GM21529 (cell line): ENCODE measurements at regions not wholly inside any gene's neighbourhood (a gene's known extent, or its start where the extent isn't known, plus 50 kb on each side); places are given as distances from the start of the nearest gene placed in this dataset.
"Not testable (repeated sequence)": the region's sequence is repeated elsewhere in the genome, so short reads cannot be mapped to it uniquely, and the experiment has no call there.

Experiments used
- ATAC-seq: cut with Tn5 transposase; IDR thresholded peaks from one replicate; pipeline ENCODE4 v1.9.1; 2021; ENCODE audit not compliant: unreplicated experiment

- no peak for ATAC-seq
Measured at GRCh38 chr14:42994051-42994736, 1387.5 kb downstream of the LRFN5 start.

DNA sequence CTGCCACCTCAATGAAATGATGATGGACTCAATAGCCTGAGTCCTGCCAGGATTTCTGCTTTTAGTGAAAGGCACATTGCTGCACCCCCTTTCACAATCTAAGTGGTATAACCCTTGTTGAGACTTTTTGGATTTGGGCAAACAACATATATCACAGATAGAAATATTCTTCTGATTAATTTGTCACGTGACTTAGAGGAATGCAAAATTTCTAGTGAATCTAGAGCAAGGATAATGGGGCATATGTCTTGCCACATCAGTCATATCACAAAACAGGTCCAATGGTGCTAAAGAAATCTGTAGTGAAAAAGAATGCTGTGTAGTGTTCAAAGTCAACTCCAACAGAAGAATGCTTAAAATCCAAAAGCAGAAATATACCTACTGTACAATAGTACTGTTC lies 1386.3 kb downstream of the LRFN5 start:
- no peak for ATAC-seq

- ATAC-seq = no peak
Measured at GRCh38 chr14:42980419-42980818, 1373.7 kb downstream of the LRFN5 start.

GRCh38 chr14:42973171-42973570 lies 1366.5 kb downstream of the LRFN5 start:
- ATAC-seq = not testable (repeated sequence)

DNA sequence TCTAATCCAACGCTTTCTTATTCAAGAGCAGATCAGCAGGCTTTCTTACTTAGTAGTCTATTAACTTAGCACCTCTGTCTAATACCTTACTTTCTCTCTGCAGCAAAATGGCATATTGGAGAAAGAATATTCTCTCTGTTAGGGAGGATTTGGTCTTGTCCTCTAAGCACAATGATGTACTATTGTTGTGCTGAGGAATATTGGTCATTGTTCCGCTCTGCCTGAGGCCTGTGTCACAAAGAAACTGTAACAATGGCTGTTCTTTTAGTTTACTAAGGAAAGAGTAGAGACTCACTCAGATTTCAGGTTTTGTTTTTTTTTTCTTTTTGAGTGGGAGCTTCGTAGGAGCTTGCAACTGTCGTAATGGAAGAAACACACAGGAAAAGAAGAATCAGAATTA lies 1358.8 kb downstream of the LRFN5 start:
- ATAC-seq = no peak

DNA sequence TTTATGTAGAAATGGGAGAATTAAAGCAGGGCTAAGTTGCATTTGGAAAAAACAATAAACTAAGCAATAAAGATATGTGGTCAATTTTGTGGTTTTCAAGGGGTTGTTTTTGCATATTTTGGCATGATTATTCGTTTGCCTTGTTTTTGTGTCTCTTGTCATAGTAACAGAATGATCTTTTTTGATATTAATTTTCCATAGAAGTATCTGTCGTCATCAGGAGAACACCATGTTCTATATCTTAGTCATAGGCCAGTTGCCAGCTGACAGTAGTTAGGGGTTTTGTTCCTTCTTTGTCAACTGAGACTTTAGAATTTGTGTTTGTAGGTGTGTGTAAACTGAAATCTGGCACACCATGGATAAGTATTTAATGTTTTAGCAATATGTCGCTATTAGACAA lies 1354.8 kb downstream of the LRFN5 start:
- ATAC-seq = no peak

GRCh38 chr14:42950363-42950762 lies 1343.7 kb downstream of the LRFN5 start:
- ATAC-seq = no peak

DNA sequence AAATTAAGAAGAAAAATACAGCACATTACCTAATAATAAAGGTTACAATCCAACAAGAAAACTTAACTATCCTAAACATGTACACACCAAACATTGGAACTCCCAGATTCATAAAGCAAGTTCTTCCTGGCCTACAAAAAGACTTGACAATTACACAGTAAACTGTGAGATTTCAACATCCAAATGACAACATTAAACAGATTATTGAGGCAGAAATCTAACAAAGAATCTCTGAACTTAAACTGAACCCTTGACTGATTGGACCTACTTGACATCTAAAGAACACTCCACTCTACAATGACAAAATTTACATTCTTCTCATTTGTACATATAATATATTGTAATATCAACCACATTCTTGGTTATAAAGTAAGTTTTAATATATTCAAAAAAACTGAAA lies 1341.3 kb downstream of the LRFN5 start:
- no peak for ATAC-seq

- no peak for ATAC-seq
Measured at GRCh38 chr14:42944284-42944683, 1337.6 kb downstream of the LRFN5 start.

DNA sequence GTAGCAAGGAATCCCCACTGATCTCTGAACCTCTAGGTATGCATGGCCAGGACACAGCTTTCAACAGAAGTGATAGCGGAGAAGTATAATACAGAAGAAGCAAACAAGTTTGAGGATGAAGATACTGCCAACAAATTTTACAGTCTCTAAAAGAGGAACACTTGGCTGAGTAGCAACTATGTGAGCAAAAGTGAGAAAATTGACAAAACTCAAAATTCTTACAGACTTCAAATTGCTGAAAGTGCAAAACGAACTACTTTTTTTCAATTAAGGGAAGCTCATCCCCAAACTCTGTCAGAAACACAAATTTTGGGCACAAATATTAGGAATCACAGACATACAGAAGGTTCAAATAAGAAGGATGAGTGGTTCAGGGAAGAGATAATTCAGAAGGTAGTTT lies 1324.6 kb downstream of the LRFN5 start:
- no peak for ATAC-seq

- no peak for ATAC-seq
Measured at GRCh38 chr14:42929806-42930480, 1323.3 kb downstream of the LRFN5 start.

DNA sequence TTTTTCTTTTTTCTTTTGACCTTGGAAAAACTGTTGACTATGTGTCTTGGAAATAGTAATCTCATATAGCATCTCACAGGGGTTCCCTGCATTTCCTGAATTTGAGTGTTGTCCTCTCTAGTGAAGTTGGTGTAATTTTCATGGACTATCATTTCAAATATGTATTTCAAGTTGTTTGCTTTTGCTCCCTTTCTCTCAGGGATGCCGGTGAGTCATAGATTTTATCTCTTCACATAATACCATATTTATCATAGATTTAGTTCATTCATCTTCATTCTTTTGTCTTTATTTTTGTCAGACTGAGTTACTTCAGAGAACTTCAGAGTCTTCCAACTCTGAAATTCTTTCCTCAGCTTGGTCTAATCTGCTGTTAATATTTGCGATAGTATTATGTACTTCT lies 1320.6 kb downstream of the LRFN5 start:
- ATAC-seq = no peak

GRCh38 chr14:42921901-42922300 lies 1315.2 kb downstream of the LRFN5 start:
- ATAC-seq = no peak

DNA sequence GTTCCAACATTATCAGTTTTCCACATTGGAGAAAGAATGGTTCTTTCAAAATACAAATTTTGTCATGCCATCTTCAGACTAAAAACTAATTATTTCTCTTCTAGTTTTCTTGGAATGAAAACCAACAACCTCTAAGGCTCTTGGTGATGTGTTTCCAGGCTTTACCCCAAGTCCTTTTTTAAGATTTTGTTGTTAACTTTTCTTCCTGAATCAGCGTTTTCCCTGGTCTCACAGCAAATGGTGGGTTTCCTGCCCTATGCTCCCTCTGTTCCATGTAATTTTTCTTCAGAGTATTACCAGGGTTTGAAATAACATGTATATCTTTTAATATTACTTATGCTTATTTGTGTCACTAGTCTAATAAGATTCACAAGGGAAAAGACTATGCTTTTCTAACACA lies 1311.9 kb downstream of the LRFN5 start:
- ATAC-seq = no peak

DNA sequence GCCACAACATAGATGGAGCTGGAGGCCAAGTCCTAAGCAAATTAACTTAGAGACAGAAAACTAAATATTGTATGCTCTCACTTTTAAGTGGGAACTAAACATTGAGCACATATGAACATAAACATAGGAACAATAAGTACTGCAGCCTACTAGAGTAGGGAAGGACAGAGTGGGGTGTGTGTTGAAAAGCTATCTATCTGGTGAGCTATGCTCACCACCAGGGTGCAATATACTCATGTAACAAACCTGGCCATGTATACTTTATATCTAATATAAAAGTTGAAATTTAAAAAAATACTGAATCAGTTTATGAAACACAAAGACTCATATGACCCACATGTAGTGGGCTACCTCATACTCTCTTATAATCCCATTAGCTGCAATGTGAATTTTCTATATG lies 1305.0 kb downstream of the LRFN5 start:
- no peak for ATAC-seq

DNA sequence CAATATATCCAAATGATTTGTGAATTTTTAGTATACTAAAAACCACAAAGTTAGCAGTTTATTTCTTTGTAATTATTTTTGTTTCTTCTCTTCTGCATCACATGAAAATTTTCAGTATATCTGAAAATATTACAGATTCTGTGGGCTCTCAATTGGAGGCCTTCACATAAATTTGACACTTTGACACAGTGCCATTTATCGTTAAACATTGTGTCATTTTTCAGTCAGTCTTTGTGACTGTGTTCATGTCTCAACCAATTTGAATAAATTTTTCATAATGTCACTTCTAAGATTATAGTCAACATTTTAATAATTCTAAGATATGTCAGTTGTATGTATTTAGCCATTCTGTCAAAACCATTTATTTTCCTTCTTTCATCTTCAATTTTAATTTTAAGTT lies 1303.0 kb downstream of the LRFN5 start:
- ATAC-seq = no peak

DNA sequence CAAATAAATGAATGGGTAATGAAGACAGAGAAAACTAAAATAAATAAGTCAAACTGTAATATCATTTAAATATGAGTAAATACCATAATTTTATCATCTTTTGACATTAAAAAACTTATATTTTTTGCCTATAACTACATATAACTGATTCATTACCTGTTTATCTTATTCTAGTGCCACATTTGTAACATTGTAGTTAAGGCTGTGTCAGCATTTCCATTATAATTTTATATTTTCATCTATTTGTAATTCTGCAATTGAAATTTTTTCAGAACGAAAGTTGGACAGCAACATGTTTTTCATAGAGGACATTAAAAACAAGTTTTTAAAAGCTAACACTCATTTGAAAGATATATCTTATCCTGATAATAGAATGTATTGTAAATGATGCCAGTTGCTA lies 1286.5 kb downstream of the LRFN5 start:
- no peak for ATAC-seq

DNA sequence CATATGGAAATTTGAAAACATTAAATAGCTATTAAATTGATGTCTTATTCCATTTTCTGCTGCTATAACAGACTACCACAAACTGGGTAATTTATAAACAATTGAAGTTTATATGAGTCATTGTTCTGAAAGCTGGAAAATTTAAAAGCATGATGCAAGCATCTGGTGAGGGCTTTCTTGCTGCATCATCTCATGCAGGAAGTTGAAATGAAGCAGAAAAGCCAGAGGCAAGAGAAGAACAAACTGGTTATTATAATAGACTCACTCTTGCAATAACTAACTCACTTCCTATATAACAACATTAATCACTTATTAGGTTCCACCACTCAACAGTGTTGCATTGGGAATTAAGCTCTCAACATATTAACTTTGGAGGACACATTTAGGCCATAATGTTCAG lies 1277.4 kb downstream of the LRFN5 start:
- ATAC-seq = no peak

- ATAC-seq = no peak
Measured at GRCh38 chr14:42877716-42878115, 1271.0 kb downstream of the LRFN5 start.

- no peak for ATAC-seq
Measured at GRCh38 chr14:42872786-42873185, 1266.1 kb downstream of the LRFN5 start.

GRCh38 chr14:42869681-42870080 lies 1263.0 kb downstream of the LRFN5 start:
- ATAC-seq = no peak

- ATAC-seq = no peak
Measured at GRCh38 chr14:42862114-42862513, 1255.4 kb downstream of the LRFN5 start.

DNA sequence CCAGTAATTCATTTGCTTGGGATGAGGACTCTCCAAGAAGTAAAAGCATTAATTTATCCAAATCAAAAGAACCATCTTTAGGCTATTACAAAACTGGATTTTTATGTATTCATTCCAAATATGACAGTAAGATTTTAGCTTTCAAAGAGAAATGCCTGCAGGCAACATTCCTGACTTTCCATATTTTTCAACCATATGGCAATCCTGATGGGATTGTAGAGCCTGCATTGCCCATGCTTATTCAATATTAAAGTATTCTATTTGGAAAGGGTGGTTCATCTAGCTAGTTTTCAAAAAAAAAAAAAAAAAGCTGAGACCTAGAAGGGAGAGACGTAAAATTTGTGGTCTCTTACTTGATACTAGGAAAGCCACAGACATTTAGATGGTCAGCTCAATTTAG lies 1253.7 kb downstream of the LRFN5 start:
- ATAC-seq = no peak
